Epithelial cell of prostate (primary cell): ENCODE measurements at regions not wholly inside any gene's neighbourhood (a gene's known extent, or its start where the extent isn't known, plus 50 kb on each side); places are given as distances from the start of the nearest gene placed in this dataset.

Experiments
- DNase-seq: peaks from one replicate; pipeline ENCODE4 v3.0.0-alpha.2; 2011; ENCODE audit warnings: low read depth, low spot score
- H3K27ac ChIP-seq: fragments of 450-650 bp; 2 replicates; pipeline ENCODE4 v1.5.1; 2017; ENCODE audit warnings: mild to moderate bottlenecking

DNA sequence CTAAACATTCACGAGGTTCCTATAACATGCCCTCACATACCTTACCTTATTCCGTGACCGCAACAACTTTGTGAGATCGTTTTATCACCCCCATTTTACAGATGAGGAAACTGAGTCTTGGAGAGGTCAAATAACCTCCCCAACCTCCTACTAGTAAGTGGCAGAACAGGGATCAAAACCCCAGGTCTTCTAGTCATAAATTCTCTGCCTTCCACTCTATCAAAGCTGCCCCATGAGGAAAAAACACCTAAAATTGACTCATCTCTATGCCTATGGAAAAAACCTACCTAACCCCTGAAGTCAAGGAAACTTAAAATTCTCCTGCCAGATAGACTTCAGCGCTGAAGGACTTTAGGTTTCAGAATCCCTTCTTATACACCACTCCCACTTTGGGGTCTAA lies 69.5 kb upstream of the ERRFI1 start:
- H3K27ac ChIP-seq = peak overlapping the region; percentile 100
- DNase-seq = no peak

GRCh38 chr1:8094481-8095241 lies 68.6 kb upstream of the ERRFI1 start:
- peak; percentile 71 for DNase-seq
- H3K27ac ChIP-seq = peak overlapping the region; percentile 100

DNA sequence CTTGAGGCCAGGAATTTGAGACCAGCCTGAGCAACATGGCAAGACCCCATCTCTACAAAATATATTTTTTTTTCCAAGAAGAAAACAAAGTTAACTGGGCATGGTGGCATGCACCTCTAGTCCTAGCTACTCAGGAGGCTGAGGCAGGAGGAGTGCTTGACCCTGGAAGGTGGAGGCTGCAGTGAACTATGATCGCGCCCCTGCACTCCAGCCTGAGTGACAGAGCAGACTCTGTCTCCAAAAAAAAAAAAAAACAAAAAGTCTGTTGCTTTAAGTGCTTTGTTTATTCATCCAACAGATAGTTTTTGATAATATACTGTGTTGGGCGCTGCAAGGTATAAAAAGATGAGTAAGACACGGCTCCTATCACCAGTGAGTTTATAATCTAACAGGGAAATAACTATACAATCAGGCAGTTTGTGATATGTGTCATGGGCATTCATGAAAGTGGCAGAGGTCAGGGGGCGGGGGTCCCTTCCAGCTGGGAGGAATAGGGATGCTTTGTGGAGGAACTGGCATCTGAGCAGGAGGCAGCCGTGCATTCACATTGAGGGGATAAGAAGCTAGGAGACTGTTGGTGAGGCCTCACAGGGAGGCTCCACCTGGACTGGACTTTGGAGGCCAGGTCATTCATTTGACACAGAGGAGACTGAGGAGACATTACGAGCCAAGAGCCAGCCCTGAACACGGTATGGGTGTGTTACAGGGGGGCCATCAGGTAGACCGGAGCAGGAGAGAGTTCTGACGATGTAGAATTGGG lies 67.3 kb upstream of the ERRFI1 start:
- H3K27ac ChIP-seq = peak overlapping the region; percentile 100
- DNase-seq = no peak

- DNase-seq = no peak
Observed at GRCh38 chr1:8092657-8093056, 66.5 kb upstream of the ERRFI1 start.

GRCh38 chr1:8091691-8092090 lies 65.6 kb upstream of the ERRFI1 start:
- peak overlapping the region; percentile 100 for H3K27ac ChIP-seq
- DNase-seq = no peak

More at GRCh38 chr1:8092657-8093056, 66.5 kb upstream of the ERRFI1 start:
- H3K27ac ChIP-seq = peak overlapping the region; percentile 100

- DNase-seq = no peak
- H3K27ac ChIP-seq = peak overlapping the region; percentile 100
Observed at GRCh38 chr1:8090241-8090702, 64.2 kb upstream of the ERRFI1 start.

DNA sequence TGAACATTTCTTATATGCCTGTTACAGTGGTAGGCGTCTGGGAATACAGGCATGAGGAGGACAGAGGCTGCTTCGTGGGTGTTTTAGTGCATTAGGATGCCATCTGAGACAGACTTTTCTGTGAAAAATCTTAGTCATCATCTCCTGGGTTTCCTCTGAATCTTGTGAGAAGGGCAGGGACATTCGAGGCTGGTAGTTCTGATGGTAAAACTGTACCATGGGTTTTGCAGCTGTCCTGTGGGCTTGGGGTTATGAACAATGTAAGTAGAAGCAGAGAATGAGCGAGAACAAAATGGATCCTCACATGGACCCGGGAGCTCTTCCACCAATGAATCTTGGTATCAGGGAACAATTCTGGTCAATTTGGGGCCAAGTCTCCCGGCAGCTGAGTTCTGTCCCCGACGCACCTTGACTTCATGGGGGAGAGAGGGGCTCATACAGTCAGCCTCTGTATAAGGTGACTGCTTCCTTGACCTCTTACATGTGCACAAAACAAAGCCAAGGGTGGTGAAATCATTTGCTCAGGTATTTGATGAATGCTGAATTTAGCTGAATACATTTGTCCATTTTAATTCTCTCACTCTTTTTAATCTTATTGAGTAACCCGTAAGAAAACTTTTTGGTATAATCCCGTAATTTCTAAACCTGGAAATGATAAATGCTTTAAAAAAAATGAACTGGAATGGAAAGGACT lies 63.6 kb upstream of the ERRFI1 start:
- no peak for DNase-seq
- H3K27ac ChIP-seq = peak overlapping the region; percentile 100

- no peak for DNase-seq
- no peak overlapping the region for H3K27ac ChIP-seq
Observed at GRCh38 chr1:8086055-8086454, 59.9 kb upstream of the ERRFI1 start.

DNA sequence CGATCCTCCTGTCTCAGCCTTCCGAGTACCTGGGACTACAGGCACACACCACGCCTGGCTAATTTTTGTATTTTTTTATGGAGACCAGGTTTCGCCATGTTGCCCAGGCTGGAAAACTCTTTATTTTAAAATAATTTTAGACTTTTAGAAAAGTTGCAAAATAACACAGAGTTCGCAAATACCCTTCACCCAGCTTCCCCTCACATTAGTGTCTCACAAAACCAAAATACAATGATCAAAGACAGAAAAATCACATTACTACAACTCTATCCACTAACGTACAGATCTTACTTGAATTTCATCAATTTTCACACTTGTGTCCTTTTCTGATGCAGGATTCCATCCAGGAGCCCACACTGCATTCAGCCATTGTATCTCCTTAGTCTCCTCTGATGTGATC lies 58.8 kb upstream of the ERRFI1 start:
- no peak for DNase-seq

DNA sequence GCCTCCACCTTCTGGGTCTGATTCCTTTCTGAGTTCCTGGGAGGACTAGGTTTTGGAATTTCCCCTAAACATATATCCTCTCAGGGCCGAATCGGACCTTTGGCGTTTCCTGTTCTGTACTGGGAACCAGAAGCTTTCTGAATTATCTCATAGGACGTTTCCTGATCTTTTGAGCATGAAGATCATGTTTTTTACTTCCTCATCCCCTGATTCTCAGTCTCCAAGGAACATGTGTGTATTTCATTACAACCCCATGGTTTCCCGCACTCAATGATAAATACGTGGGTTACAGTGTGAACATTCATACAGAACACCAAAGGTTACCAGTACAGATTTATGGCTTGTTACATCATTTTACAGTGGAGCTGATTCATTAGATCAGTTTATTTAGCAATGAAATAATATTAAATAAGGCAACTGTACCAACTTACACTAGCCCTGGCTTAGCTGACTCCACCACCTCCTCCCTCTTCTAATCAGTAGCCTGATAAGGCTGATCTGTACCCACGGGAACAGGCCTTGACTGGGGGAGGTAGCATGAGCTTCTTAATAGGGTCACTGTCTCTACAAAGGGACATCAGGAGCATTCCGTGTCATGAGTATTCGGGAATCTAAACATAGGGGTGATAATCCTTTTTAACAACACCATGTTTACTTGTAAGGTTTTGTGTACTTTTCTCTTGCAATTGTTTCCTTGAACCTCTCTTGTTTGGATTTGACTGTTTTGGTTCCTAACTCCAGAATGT lies 57.8 kb upstream of the ERRFI1 start:
- peak overlapping the region; percentile 76 for H3K27ac ChIP-seq
- peak; percentile 60 for DNase-seq

More for the DNA sequence above, 58.8 kb upstream of the ERRFI1 start:
- no peak overlapping the region for H3K27ac ChIP-seq

- peak overlapping the region; percentile 76 for H3K27ac ChIP-seq
- DNase-seq = no peak
Observed at GRCh38 chr1:8082945-8083344, 56.8 kb upstream of the ERRFI1 start.

DNA sequence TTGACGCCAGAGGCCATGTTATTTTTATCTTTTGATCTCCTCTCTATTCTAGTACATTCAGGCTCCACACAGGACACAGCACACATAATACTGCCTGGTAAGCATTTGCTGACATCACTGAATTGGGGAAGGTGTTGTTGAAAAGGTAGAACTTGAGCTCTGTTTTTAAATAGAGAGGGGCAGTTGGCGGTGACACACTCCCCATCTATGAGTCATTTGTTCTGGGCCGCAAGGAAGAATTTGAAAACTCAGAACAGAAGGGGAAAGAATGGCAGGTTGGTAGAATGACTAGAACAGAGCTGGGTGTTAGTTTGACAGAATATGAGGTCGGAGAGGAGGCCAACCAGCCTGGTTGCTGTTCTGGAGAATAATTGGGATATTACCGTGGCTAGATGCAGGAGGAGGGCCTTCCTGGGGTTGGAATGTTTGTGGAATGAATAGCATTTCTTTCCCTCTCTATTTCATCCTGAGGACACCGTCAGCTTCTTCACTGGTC lies 52.1 kb upstream of the ERRFI1 start:
- peak overlapping the region; percentile 97 for H3K27ac ChIP-seq

GRCh38 chr1:8077602-8078001 lies 51.5 kb upstream of the ERRFI1 start:
- peak overlapping the region; percentile 97 for H3K27ac ChIP-seq
- DNase-seq = no peak

More for the DNA sequence above, 52.1 kb upstream of the ERRFI1 start:
- DNase-seq = peak; percentile 77

DNA sequence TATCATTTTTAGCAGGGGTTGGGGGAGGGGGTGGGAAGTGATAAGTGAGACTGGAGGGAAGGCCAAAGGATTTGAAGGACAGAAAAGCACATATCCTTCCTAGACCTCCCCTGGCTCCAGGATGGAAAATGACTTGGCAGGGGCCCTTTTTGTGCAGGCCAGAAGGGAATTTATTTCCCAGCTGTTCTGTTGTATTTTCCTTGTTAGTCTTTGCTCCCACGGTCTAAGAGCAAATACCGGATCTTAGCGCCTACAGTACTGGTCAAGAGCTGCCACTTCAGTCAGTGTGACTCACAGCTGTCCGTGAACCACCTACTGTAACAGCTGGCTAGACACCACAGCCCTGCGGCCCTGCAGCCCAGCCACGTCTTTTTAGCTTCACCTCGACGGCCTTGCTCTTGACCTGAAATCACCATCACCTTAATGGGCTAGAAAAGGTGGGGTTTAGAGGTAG lies 51.0 kb upstream of the ERRFI1 start:
- DNase-seq = peak; percentile 77
- H3K27ac ChIP-seq = peak overlapping the region; percentile 97

GRCh38 chr1:8076176-8076575 lies 50.1 kb upstream of the ERRFI1 start:
- DNase-seq = no peak

More at GRCh38 chr1:8076176-8076575, 50.1 kb upstream of the ERRFI1 start:
- H3K27ac ChIP-seq = peak overlapping the region; percentile 97
